Osteocyte (in vitro differentiated cells): ENCODE measurements at regions not wholly inside any gene's neighbourhood (a gene's known extent, or its start where the extent isn't known, plus 50 kb on each side); places are given as distances from the start of the nearest gene placed in this dataset.

Experiments
- DNase-seq: peaks from one replicate; pipeline ENCODE4 v3.0.0; 2021; ENCODE audit warnings: mixed read lengths; ENCODE audit not compliant: unreplicated experiment; ENCODE audit errors: extremely low spot score
- H3K27ac Mint-ChIP-seq: one replicate; pipeline ENCODE4 v1.8.0; 2021; ENCODE audit warnings: mild to moderate bottlenecking, mixed read lengths; ENCODE audit not compliant: unreplicated experiment
- H3K27me3 Mint-ChIP-seq: one replicate; pipeline ENCODE4 v1.8.0; 2021; ENCODE audit warnings: mixed read lengths; ENCODE audit not compliant: unreplicated experiment
- H3K36me3 Mint-ChIP-seq: one replicate; pipeline ENCODE4 v1.8.0; 2021; ENCODE audit warnings: mixed read lengths; ENCODE audit not compliant: unreplicated experiment
- H3K4me1 Mint-ChIP-seq: one replicate; pipeline ENCODE4 v1.8.0; 2021; ENCODE audit warnings: mixed read lengths; ENCODE audit not compliant: unreplicated experiment
- H3K4me3 Mint-ChIP-seq: one replicate; pipeline ENCODE4 v1.8.0; 2021; ENCODE audit warnings: mild to moderate bottlenecking, moderate library complexity, mixed read lengths; ENCODE audit not compliant: unreplicated experiment
- H3K9me3 Mint-ChIP-seq: one replicate; pipeline ENCODE4 v1.8.0; 2021; ENCODE audit warnings: mixed read lengths; ENCODE audit not compliant: unreplicated experiment
- TF ChIP-seq, protein P1 (sequence below): fragments of 200-600 bp; sonication (generic); IDR thresholded peaks from 2 replicates; pipeline ENCODE4 v1.5.0; 2021; ENCODE audit warnings: antibody characterized with exemption, mild to moderate bottlenecking, moderate library complexity

DNA sequence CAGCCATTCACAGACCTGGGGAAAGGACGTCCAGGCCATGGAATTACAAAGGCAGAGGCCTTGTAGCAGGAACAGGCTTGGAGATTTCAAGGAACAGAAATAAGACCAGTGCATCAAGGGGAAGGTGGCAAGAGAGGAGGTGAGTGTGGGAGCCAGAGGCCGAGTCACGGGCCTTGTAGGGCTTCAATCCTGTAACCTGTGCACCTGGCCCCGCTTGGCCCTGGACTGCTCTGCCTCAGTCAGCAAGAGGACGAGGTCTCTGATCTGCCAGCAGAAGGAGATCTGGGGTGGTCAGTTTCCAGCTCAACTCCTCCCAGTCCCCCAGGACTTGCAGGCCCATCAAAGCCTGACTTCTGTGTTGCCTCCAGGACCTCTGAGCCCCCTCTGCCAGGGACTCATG lies 200.8 kb downstream of the VRK1 start:
- TF ChIP-seq, protein P1, sequence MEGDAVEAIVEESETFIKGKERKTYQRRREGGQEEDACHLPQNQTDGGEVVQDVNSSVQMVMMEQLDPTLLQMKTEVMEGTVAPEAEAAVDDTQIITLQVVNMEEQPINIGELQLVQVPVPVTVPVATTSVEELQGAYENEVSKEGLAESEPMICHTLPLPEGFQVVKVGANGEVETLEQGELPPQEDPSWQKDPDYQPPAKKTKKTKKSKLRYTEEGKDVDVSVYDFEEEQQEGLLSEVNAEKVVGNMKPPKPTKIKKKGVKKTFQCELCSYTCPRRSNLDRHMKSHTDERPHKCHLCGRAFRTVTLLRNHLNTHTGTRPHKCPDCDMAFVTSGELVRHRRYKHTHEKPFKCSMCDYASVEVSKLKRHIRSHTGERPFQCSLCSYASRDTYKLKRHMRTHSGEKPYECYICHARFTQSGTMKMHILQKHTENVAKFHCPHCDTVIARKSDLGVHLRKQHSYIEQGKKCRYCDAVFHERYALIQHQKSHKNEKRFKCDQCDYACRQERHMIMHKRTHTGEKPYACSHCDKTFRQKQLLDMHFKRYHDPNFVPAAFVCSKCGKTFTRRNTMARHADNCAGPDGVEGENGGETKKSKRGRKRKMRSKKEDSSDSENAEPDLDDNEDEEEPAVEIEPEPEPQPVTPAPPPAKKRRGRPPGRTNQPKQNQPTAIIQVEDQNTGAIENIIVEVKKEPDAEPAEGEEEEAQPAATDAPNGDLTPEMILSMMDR: no peak
- H3K4me1 Mint-ChIP-seq: no peaks in the 10 kb centered on the region
- H3K9me3 Mint-ChIP-seq: peaks cover 29% of the 10 kb centered on the region
- H3K36me3 Mint-ChIP-seq: no peaks in the 10 kb centered on the region
- no peaks in the 10 kb centered on the region for H3K27me3 Mint-ChIP-seq
- no peak overlapping the region for H3K27ac Mint-ChIP-seq
- no peak overlapping the region for H3K4me3 Mint-ChIP-seq
- DNase-seq: peak; percentile 73

DNA sequence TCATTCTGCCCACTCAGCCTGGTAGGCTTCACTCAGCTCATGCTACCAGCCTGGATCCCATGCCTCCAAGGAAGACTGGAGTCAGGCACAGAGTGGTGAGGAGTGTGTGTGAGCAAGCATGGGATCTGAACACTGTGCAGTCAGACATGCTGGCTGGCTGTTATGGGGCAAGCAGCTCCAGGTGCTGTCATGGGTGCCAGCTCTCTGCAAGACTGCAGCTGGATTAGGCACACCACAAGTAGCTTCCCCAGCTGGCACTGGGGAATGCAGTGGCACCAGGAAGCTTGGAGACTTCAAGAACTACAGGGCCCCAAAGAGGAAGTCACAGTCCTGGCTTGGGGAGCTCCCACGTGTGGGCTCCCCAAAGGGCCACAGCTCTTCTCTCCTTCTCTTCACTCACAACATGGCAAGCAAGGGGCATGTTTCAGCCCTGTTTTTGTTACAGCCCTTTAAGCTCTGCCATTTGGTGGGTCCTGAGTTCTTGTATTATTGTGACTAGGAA lies 202.5 kb downstream of the VRK1 start:
- Mint-ChIP-seq H3K27ac (no peak overlapping the region), H3K36me3 (no peaks in the 10 kb centered on the region), H3K4me3 (no peak overlapping the region), H3K27me3 (no peaks in the 10 kb centered on the region), H3K9me3 (peaks cover 30% of the 10 kb centered on the region), H3K4me1 (no peaks in the 10 kb centered on the region)
- TF ChIP-seq, protein P1: no peak
- DNase-seq: no peak

DNA sequence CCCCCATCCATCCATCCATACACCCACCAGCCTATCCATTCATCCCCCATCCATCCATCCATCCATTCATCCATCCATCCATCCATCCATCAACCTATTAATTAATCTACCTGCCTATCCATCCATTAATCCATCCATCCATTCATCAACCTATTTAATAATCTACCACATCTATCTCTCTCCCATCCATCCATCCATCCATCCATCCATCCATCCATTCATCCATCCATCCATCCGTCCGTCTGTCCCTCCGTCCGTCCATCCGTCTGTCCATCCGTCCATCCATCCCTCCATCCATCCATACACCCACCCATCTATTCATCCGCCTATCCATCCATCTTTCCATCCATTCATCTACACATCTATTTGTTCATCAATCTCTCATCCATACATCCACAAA lies 205.3 kb downstream of the VRK1 start:
- Mint-ChIP-seq H3K36me3 (no peaks in the 10 kb centered on the region), H3K9me3 (peaks cover 48% of the 10 kb centered on the region), H3K4me1 (no peaks in the 10 kb centered on the region), H3K4me3 (no peak overlapping the region), H3K27ac (no peak overlapping the region), H3K27me3 (no peaks in the 10 kb centered on the region)
- TF ChIP-seq, protein P1: no peak
- no peak for DNase-seq

DNA sequence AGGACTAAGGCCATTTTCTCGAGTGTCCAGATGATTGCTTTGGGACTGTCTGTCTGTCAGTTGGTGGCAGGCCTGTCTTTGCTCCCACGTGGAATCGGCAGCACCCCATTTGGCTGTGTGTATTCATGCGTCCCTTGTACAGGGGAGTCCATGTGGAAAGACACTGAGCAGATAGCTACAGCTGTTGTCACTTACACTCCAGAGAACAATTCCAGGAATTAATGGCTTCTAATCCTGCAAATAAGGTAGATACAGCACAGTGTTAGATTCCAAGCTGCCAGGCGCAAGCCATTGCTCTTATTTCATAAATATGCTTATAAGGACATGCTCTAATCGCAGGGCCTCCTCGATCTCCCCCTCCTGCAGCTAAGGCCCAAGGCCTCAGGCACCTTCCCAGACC lies 208.8 kb downstream of the VRK1 start:
- Mint-ChIP-seq H3K4me3 (no peak overlapping the region), H3K27ac (no peak overlapping the region), H3K4me1 (no peaks in the 10 kb centered on the region), H3K27me3 (no peaks in the 10 kb centered on the region), H3K9me3 (peaks cover 64% of the 10 kb centered on the region), H3K36me3 (no peaks in the 10 kb centered on the region)
- DNase-seq: no peak
- TF ChIP-seq, protein P1: no peak

DNA sequence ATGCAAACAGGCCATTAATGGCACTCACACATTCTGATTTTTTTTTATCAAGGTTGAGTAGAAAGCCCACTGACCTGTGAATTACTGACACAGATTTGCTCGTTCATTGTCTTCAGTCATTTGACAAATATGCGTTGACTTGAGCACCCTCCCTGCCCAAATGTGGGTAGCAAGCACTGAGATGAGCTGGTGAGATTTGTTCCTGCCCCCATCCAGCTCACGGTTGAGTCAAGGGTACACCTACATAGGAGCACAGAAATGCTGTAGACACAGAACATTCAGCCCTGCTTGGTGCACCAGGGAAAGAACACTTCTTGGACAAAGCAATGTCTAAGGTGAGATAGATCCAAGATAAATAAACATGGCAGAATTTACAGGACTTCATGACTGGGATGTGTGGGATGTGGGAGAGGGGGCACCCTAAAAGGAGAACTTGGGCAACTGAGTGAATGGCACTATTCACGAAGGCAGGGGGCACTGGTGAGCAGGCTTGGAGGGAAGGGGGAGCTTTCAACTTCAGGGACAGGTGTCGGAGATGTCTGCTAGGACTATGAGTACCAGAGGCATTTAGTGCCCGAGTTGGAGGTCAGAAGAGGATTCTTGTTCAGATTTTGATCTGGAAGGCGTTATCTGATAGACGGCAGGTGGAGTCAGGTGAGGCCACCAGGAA lies 213.4 kb downstream of the VRK1 start:
- H3K27ac Mint-ChIP-seq: no peak overlapping the region
- TF ChIP-seq, protein P1: no peak
- H3K4me3 Mint-ChIP-seq: no peak overlapping the region
- H3K27me3 Mint-ChIP-seq: no peaks in the 10 kb centered on the region
- H3K4me1 Mint-ChIP-seq: no peaks in the 10 kb centered on the region
- no peaks in the 10 kb centered on the region for H3K36me3 Mint-ChIP-seq
- H3K9me3 Mint-ChIP-seq: peaks cover 48% of the 10 kb centered on the region
- no peak for DNase-seq
